ENCODE measurements at regions not wholly inside any gene's neighbourhood (a gene's known extent, or its start where the extent isn't known, plus 50 kb on each side); places are given as distances from the start of the nearest gene placed in this dataset.

DNA sequence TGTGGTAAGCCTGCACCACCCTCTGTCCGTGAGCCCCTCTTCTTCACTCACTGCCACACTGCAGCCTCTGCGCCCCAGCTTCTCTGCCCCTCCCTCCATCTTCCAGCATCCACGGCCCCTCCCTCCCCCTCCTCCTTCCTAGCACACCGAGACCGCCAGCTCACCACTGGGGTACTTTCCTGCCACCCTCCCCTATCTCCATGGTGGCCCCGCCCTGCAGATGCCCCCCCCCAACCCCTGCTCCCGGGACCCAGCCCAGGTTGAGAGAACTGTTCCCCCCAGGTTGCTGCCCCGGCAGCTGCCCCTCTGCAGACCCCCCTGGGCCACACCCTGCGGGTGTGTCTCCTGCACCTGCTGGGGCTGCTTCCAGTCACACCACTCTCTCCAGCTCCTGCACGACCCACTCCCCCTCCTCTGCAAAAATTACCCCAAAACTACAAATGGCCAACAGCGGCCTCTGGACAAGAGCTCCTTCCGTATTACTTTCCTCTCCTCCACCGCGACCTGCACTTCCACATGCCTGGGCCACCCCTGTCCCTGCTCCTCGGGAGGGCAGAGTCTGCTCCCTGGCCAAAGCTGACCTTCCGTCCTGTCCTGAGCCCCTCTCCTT is 209.2 kb upstream of the PPP2R2D start:
- 72 to 79% methylated on average over 16 of the region's 16 CpGs for WGBS, 2 donors
- DNase-seq (no peak), ATAC-seq (ENCODE audit: insufficient read depth, low FRiP score) (no peak)
- Histone ChIP-seq H3K27ac (ENCODE audit: low read depth in 1 of 2, low read length in 1 of 2) (no peak overlapping the region), H3K36me3 (ENCODE audit: control insufficient read depth in 4 of 4, insufficient read depth in 4 of 4, low read length in 4 of 4) (no peaks in the 10 kb centered on the region), H3K9ac (ENCODE audit: insufficient read depth in 1 of 2, low read length in 2 of 2) (no peak overlapping the region), H3K4me1 (ENCODE audit: control insufficient read depth in 5 of 5, insufficient read depth in 5 of 5, low read length in 5 of 5) (no peaks in the 10 kb centered on the region), H3K9me3 (ENCODE audit: control insufficient read depth in 4 of 4, insufficient read depth in 3 of 4, low read length in 3 of 4) (peaks cover 0 to 2% (median 0%) of the 10 kb centered on the region in 4 donors), H3K4me3 (no peak overlapping the region), H3K27me3 (ENCODE audit: control insufficient read depth in 3 of 3, insufficient read depth in 3 of 3, low read length in 2 of 3) (peaks cover 0 to 12% (median 0%) of the 10 kb centered on the region in 3 donors)
- TF ChIP-seq CTCF (IDR thresholded peaks at IDR 0.05; ENCODE audit: control extremely low read depth, extremely low read depth), result no peak

DNA sequence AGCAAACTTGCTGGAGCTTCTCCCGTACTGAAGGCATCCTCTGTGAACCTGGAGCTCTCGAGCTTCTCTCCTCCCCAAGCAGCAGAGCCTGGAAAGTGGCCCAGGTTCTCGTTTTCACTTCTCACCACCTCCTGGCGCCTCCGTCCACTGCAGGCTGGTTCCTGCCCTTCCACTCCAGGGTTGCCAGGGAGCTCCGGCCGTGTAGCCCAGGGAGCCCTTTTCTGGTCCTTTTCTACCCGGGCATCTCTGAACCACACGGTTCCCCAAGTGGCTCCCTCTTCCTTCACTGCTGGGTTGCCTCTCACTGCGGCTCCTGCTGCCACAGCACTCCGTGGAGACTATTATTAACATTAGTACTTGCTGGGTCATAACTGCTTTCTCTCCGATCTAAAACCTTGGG is 208.6 kb upstream of the PPP2R2D start:
- Histone ChIP-seq H3K4me1 (ENCODE audit: control insufficient read depth in 5 of 5, insufficient read depth in 5 of 5, low read length in 5 of 5) (no peaks in the 10 kb centered on the region), H3K9ac (ENCODE audit: insufficient read depth in 1 of 2, low read length in 2 of 2) (no peak overlapping the region), H3K27me3 (ENCODE audit: control insufficient read depth in 3 of 3, insufficient read depth in 3 of 3, low read length in 2 of 3) (peaks cover 0 to 12% (median 0%) of the 10 kb centered on the region in 3 donors), H3K27ac (ENCODE audit: low read depth in 1 of 2, low read length in 1 of 2) (no peak overlapping the region), H3K9me3 (ENCODE audit: control insufficient read depth in 4 of 4, insufficient read depth in 3 of 4, low read length in 3 of 4) (peaks cover 0 to 2% (median 0%) of the 10 kb centered on the region in 4 donors), H3K4me3 (no peak overlapping the region), H3K36me3 (ENCODE audit: control insufficient read depth in 4 of 4, insufficient read depth in 4 of 4, low read length in 4 of 4) (no peaks in the 10 kb centered on the region)
- ATAC-seq (ENCODE audit: insufficient read depth, low FRiP score) (no peak), DNase-seq (no peak)
- 62 to 73% methylated on average over 12 of the region's 12 CpGs for WGBS, 2 donors
- no peak for TF ChIP-seq CTCF (IDR thresholded peaks at IDR 0.05; ENCODE audit: control extremely low read depth, extremely low read depth)

DNA sequence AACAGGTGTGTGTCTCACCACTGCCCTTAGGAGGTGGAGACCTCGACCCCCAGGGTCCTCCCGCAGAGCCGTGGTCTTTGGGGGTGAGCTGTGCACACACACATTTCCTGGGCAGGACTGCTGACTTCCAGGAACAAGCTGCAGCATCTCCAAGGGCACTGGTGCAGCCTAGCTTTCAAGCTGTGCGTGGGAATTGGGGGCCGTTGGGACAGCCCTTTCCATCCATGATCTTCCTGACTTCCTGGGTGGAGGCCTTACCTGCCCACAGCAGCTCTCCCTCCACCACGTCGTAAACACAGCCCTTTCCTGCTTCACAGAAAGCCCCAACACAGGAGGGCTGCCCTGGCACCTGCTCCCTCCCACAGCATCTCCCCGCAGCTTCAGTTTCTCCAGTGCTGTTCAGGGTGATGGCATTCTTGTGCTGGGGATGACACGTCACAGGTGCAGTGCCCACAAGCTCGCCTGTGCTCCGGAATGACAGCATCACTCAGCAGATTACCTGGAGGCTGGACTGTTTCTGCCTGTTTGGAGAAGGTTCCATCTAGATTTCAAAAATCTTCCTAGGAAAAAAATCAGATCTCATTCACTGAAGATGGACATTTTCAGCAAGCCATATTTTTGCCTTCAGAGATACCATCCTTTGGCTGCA is 208.0 kb upstream of the PPP2R2D start:
- 66 to 78% methylated on average over 11 of the region's 11 CpGs for WGBS, 2 donors
- Histone ChIP-seq H3K27me3 (ENCODE audit: control insufficient read depth in 3 of 3, insufficient read depth in 3 of 3, low read length in 2 of 3) (peaks cover 0 to 7% (median 0%) of the 10 kb centered on the region in 3 donors), H3K9me3 (ENCODE audit: control insufficient read depth in 4 of 4, insufficient read depth in 3 of 4, low read length in 3 of 4) (peaks cover 0 to 2% (median 0%) of the 10 kb centered on the region in 4 donors), H3K4me3 (no peak overlapping the region), H3K4me1 (ENCODE audit: control insufficient read depth in 5 of 5, insufficient read depth in 5 of 5, low read length in 5 of 5) (no peaks in the 10 kb centered on the region), H3K27ac (ENCODE audit: low read depth in 1 of 2, low read length in 1 of 2) (no peak overlapping the region), H3K36me3 (ENCODE audit: control insufficient read depth in 4 of 4, insufficient read depth in 4 of 4, low read length in 4 of 4) (no peaks in the 10 kb centered on the region), H3K9ac (ENCODE audit: insufficient read depth in 1 of 2, low read length in 2 of 2) (no peak overlapping the region)
- no peak for TF ChIP-seq CTCF (IDR thresholded peaks at IDR 0.05; ENCODE audit: control extremely low read depth, extremely low read depth)
- ATAC-seq (ENCODE audit: insufficient read depth, low FRiP score) (no peak), DNase-seq (no peak)
